HepG2 (cell line): ENCODE measurements at regions not wholly inside any gene's neighbourhood (a gene's known extent, or its start where the extent isn't known, plus 50 kb on each side); places are given as distances from the start of the nearest gene placed in this dataset.

Source experiments
- ATAC-seq: fragments of 200-7000 bp; cut with Tn5 transposase; 3 replicates; pipeline ENCODE4 v1.9.1; 2020; ENCODE audit warnings: mild to moderate bottlenecking, moderate library complexity
- BruUV-seq: library from RNA; stranded (reverse); fragments of 400-500 nt; replicated peaks from 2 replicates; lab custom pipeline; 2021; lab: Mats Ljungman, UMichigan
- CTCF ChIA-PET: fragments of 300-600 bp; formaldehyde crosslinking; extraction: SDS; loops from one replicate; lab custom pipeline; 2021; ENCODE audit warnings: low total read pairs, inconsistent platforms, low intra/inter-chr PET ratio; lab: Yijun Ruan, JAX
- POLR2A ChIA-PET: fragments of 350-600 bp; sonication (Branson Sonifier 250); formaldehyde crosslinking; loops from one replicate; lab custom pipeline; 2020; ENCODE audit warnings: antibody characterized with exemption, inconsistent platforms; lab: Yijun Ruan, JAX
- DNase-seq: peaks from one replicate; pipeline ENCODE4 v3.0.0-alpha.2; 2015; ENCODE audit warnings: low spot score
- FAIRE-seq: peaks from 3 replicates; lab custom pipeline; 2011; peaks lifted over from hg19 to GRCh38; lab: Jason Lieb, UNC
- H2AFZ ChIP-seq: one replicate; pipeline ENCODE4 v1.6.1; 2011; ENCODE audit warnings: low read length, inconsistent platforms
- H3K27ac ChIP-seq: fragments of 300-600 bp; 3 replicates; pipeline ENCODE4 v1.8.0; 2011; ENCODE audit warnings: mixed run types, mild to moderate bottlenecking, mixed read lengths, low read length, inconsistent platforms; ENCODE audit not compliant: insufficient read depth; ENCODE audit errors: extremely low read length
- H3K27me3 ChIP-seq, 2 experiments: fragments of 200-600 bp in 1 of 2; 2 replicates in 1 of 2; 3 replicates in 1 of 2; pipeline versions ENCODE4 v1.6.0 to v1.8.0; 2011; ENCODE audit warnings: low read length in 2 of 2, mild to moderate bottlenecking in 2 of 2, moderate library complexity in 2 of 2, inconsistent platforms in 1 of 2; ENCODE audit not compliant: insufficient read depth in 2 of 2, control insufficient read depth in 1 of 2
- H3K36me3 ChIP-seq, 2 experiments: fragments of 200-600 bp in 1 of 2; replicated peaks in 1 of 2; 2 replicates in 1 of 2; 3 replicates in 1 of 2; pipeline versions ENCODE4 v1.5.1 to v1.8.0; 2011; ENCODE audit warnings: low read length in 2 of 2, inconsistent platforms in 1 of 2; ENCODE audit not compliant: insufficient read depth in 2 of 2, control insufficient read depth in 1 of 2
- H3K4me1 ChIP-seq: 2 replicates; pipeline ENCODE4 v1.5.1; 2012; ENCODE audit warnings: low read length, inconsistent platforms; ENCODE audit not compliant: insufficient read depth
- H3K4me2 ChIP-seq: 2 replicates; pipeline ENCODE4 v1.6.0; 2011; ENCODE audit warnings: low read depth, low read length, inconsistent platforms
- H3K4me3 ChIP-seq, 3 experiments: fragments of 200-600 bp in 1 of 3; sonication (generic), shearing (Covaris generic) in 1 of 3; replicated peaks in 1 of 3; 2 replicates each; pipeline ENCODE4 v1.5.1; 2011 to 2016; ENCODE audit warnings: low read length in 3 of 3, inconsistent platforms in 2 of 3, low read depth in 2 of 3, mild to moderate bottlenecking in 2 of 3, control low read depth in 1 of 3, mixed read lengths in 1 of 3; ENCODE audit not compliant: insufficient read depth in 1 of 3
- H3K79me2 ChIP-seq: one replicate; pipeline ENCODE4 v1.6.1; 2011; ENCODE audit warnings: low read length, inconsistent platforms; ENCODE audit not compliant: insufficient read depth
- H3K9ac ChIP-seq: 2 replicates; pipeline ENCODE4 v1.6.0; 2011; ENCODE audit warnings: mild to moderate bottlenecking, low read depth, low read length, inconsistent platforms; ENCODE audit not compliant: insufficient read depth
- H3K9me3 ChIP-seq: 2 replicates; pipeline ENCODE4 v1.5.1; 2012; ENCODE audit warnings: mild to moderate bottlenecking, low read length
- H4K20me1 ChIP-seq: 2 replicates; pipeline ENCODE4 v1.6.0; 2011; ENCODE audit warnings: inconsistent platforms, mild to moderate bottlenecking, low read length, moderate library complexity; ENCODE audit not compliant: insufficient read depth
- ATAD3A ChIP-seq: sonication (generic); formaldehyde crosslinking; IDR thresholded peaks from 2 replicates; pipeline ENCODE4 v1.4.0; 2020; ENCODE audit warnings: missing genetic modification reagents
- CENPX ChIP-seq: sonication (generic); formaldehyde crosslinking; IDR thresholded peaks from 2 replicates; pipeline ENCODE4 v1.9.0; 2021; ENCODE audit warnings: mild to moderate bottlenecking, missing genetic modification reagents, moderate library complexity
- CTCF ChIP-seq: sonication (generic); formaldehyde crosslinking; IDR thresholded peaks from 2 replicates; pipeline ENCODE4 v1.5.0; 2020; ENCODE audit warnings: mild to moderate bottlenecking, missing genetic modification reagents, moderate library complexity
- FOXO4 ChIP-seq: sonication (generic); formaldehyde crosslinking; conservative IDR thresholded peaks from 2 replicates; pipeline ENCODE4 v1.8.1; 2023; ENCODE audit warnings: missing genetic modification reagents
- HDAC2 ChIP-seq: sonication (generic); formaldehyde crosslinking; IDR thresholded peaks from 2 replicates; pipeline ENCODE4 v1.4.0; 2020; ENCODE audit warnings: missing genetic modification reagents
- HOMEZ ChIP-seq: IDR thresholded peaks from 2 replicates; pipeline ENCODE4 v1.6.1; 2016; ENCODE audit warnings: low read depth
- HOXA5 ChIP-seq: sonication (generic); formaldehyde crosslinking; IDR thresholded peaks from 2 replicates; pipeline ENCODE4 v1.4.0; 2020; ENCODE audit warnings: missing genetic modification reagents
- KAT8 ChIP-seq: IDR thresholded peaks from 2 replicates; pipeline ENCODE4 v1.6.1; 2016; ENCODE audit warnings: missing genetic modification reagents, missing compliant biosample characterization
- NKX3-1 ChIP-seq: sonication (generic); formaldehyde crosslinking; IDR thresholded peaks from 2 replicates; pipeline ENCODE4 v1.5.0; 2020; ENCODE audit warnings: missing genetic modification reagents
- RBAK ChIP-seq: sonication (generic); formaldehyde crosslinking; IDR thresholded peaks from 2 replicates; pipeline ENCODE4 v1.5.1; 2020; ENCODE audit warnings: mild to moderate bottlenecking, missing genetic modification reagents
- RFXAP ChIP-seq: sonication (generic); formaldehyde crosslinking; IDR thresholded peaks from 2 replicates; pipeline ENCODE4 v1.4.0; 2020; ENCODE audit warnings: missing genetic modification reagents, borderline replicate concordance
- SNAPC2 ChIP-seq: sonication (generic); formaldehyde crosslinking; IDR thresholded peaks from 2 replicates; pipeline ENCODE4 v1.8.1; 2022; ENCODE audit warnings: mild to moderate bottlenecking, missing genetic modification reagents
- SRSF1 ChIP-seq: fragments of 200-400 bp; formaldehyde crosslinking; optimal IDR thresholded peaks from 2 replicates; pipeline ENCODE3; 2017; ENCODE audit warnings: mild to moderate bottlenecking, low read depth, low read length, moderate library complexity
- SRY ChIP-seq: sonication (generic); formaldehyde crosslinking; IDR thresholded peaks from 2 replicates; pipeline ENCODE4 v1.8.0; 2022; ENCODE audit warnings: mild to moderate bottlenecking, missing genetic modification reagents
- ZBTB34 ChIP-seq: sonication (generic); formaldehyde crosslinking; IDR thresholded peaks from 2 replicates; pipeline ENCODE4 v1.8.0; 2022; ENCODE audit warnings: mild to moderate bottlenecking, missing genetic modification reagents
- ZFYVE20 ChIP-seq: sonication (generic); formaldehyde crosslinking; IDR thresholded peaks from 2 replicates; pipeline ENCODE4 v1.8.0; 2023; ENCODE audit warnings: low read depth, mild to moderate bottlenecking, moderate library complexity, missing genetic modification reagents, borderline replicate concordance
- WGBS: methylation state at CpG from one replicate; pipeline ENCODE4 v1.1.6; 2017; ENCODE audit warnings: low lambda C conversion rate; 5-methylcytosine and 5-hydroxymethylcytosine counted together
- in situ Hi-C: cut with HindIII; loops from 2 replicates; pipeline ENCODE4 v1.10.0; 2017; ENCODE audit warnings: low pct_unique_long_range_greater_than_20kb; ENCODE audit not compliant: extremely low pct_ligation_motif_present
- intact Hi-C: fragments of 100-400 bp; cut with micrococcal nuclease; formaldehyde crosslinking; loops from one replicate; pipeline ENCODE4 v1.10.0; 2022; ENCODE audit not compliant: unreplicated experiment

- TF ChIP-seq HDAC2 (CRISPR knock-in tag): no peak
Observed at GRCh38 chr10:33524966-33525365, 190.5 kb upstream of the NRP1 start (continued).

- in situ Hi-C loops: no loop called here
- ChIA-PET CTCF (no interaction called here), POLR2A (no interaction called here)
- no peaks in the 10 kb centered on the region for H3K36me3 ChIP-seq
- no peak overlapping the region for H3K4me2 ChIP-seq
- DNase-seq: no peak
- H3K4me3 ChIP-seq: no peak overlapping the region
- BruUV-seq: no TSS peak
- H4K20me1 ChIP-seq: no peaks in the 10 kb centered on the region
- H3K27me3 ChIP-seq: no peaks in the 10 kb centered on the region
- intact Hi-C loops: no loop called here
- 72% methylated on average over 5 of the region's 5 CpGs for WGBS
- H2AFZ ChIP-seq: no peak overlapping the region
- no peaks in the 10 kb centered on the region for H3K4me1 ChIP-seq
- no peak overlapping the region for H3K27ac ChIP-seq
- no peak for FAIRE-seq
- no peak for ATAC-seq
- no peaks in the 10 kb centered on the region for H3K79me2 ChIP-seq
- H3K9me3 ChIP-seq: no peaks in the 10 kb centered on the region
- H3K9ac ChIP-seq: no peak overlapping the region
- TF ChIP-seq SNAPC2 (CRISPR knock-in tag) (no peak), KAT8 (CRISPR knock-in tag) (no peak), FOXO4 (CRISPR knock-in tag) (no peak), ATAD3A (CRISPR knock-in tag) (no peak), CENPX (no peak), RBAK (CRISPR knock-in tag) (no peak), SRSF1 (no peak), NKX3-1 (no peak), RFXAP (CRISPR knock-in tag) (no peak), CTCF (CRISPR knock-in tag) (no peak), ZFYVE20 (no peak), ZBTB34 (CRISPR knock-in tag) (no peak), HOMEZ (CRISPR knock-in tag) (no peak), SRY (no peak), HOXA5 (CRISPR knock-in tag) (no peak)
Observed at GRCh38 chr10:33524041-33524440, 189.6 kb upstream of the NRP1 start.
